IMR-90 (cell line): ENCODE measurements at regions not wholly inside any gene's neighbourhood (a gene's known extent, or its start where the extent isn't known, plus 50 kb on each side); places are given as distances from the start of the nearest gene placed in this dataset.

Source experiments
- ATAC-seq: fragments of 200-7000 bp; cut with Tn5 transposase; 2 replicates; pipeline ENCODE4 v1.9.1; 2020; ENCODE audit warnings: low read depth, mild to moderate bottlenecking, moderate library complexity
- BruUV-seq: library from RNA; stranded (reverse); fragments of 400-500 nt; replicated peaks from 2 replicates; lab custom pipeline; 2021; lab: Mats Ljungman, UMichigan
- CTCF ChIA-PET: fragments of 300-600 bp; formaldehyde crosslinking; extraction: SDS; loops from one replicate; lab custom pipeline; 2021; ENCODE audit warnings: antibody characterized with exemption; lab: Yijun Ruan, JAX
- POLR2A ChIA-PET: fragments of 300-600 bp; sonication (Branson Sonifier 250); formaldehyde crosslinking; loops from one replicate; lab custom pipeline; 2022; ENCODE audit warnings: antibody characterized with exemption; ENCODE audit not compliant: unreplicated experiment; lab: Charles Lee
- DNase-seq: peaks from one replicate; pipeline ENCODE4 v3.0.0; 2013
- H2AFZ ChIP-seq: replicated peaks from 2 replicates; pipeline ENCODE3; 2013; ENCODE audit warnings: low read length, mild to moderate bottlenecking; ENCODE audit not compliant: poor library complexity
- H2AK5ac ChIP-seq: 2 replicates; pipeline ENCODE4 v1.6.1; 2013; ENCODE audit warnings: low read depth, low read length, inconsistent platforms
- H2AK9ac ChIP-seq: replicated peaks from 2 replicates; pipeline ENCODE3; 2013; ENCODE audit warnings: mild to moderate bottlenecking, low read depth, low read length, moderate library complexity; ENCODE audit not compliant: poor library complexity
- H2BK120ac ChIP-seq: 2 replicates; pipeline ENCODE4 v1.6.1; 2013; ENCODE audit warnings: low read depth, low read length, inconsistent platforms
- H2BK15ac ChIP-seq: 3 replicates; pipeline ENCODE4 v1.6.1; 2013; ENCODE audit warnings: low read depth, low read length, inconsistent platforms
- H2BK20ac ChIP-seq: 2 replicates; pipeline ENCODE4 v1.6.1; 2013; ENCODE audit warnings: low read depth, mild to moderate bottlenecking, inconsistent platforms, low read length, moderate library complexity
- H2BK5ac ChIP-seq: 2 replicates; pipeline ENCODE4 v1.6.1; 2013; ENCODE audit warnings: mild to moderate bottlenecking, low read depth, low read length, inconsistent platforms; ENCODE audit not compliant: poor library complexity, severe bottlenecking
- H3K14ac ChIP-seq: replicated peaks from 2 replicates; pipeline ENCODE4 v1.6.1; 2013; ENCODE audit warnings: low read depth, low read length, inconsistent platforms
- H3K18ac ChIP-seq: 2 replicates; pipeline ENCODE4 v1.6.1; 2013; ENCODE audit warnings: low read depth, low read length, control low read depth
- H3K23ac ChIP-seq: 2 replicates; pipeline ENCODE4 v1.6.1; 2013; ENCODE audit warnings: low read depth, low read length, inconsistent platforms
- H3K27ac ChIP-seq: 2 replicates; pipeline ENCODE4 v1.5.1; 2013; ENCODE audit warnings: mild to moderate bottlenecking, control low read depth, low read length; ENCODE audit not compliant: insufficient read depth
- H3K27me3 ChIP-seq: 2 replicates; pipeline ENCODE4 v1.6.1; 2013; ENCODE audit warnings: low read length; ENCODE audit not compliant: control insufficient read depth, insufficient read depth
- H3K36me3 ChIP-seq: 2 replicates; pipeline ENCODE4 v1.6.1; 2013; ENCODE audit warnings: low read length, mixed read lengths; ENCODE audit not compliant: control insufficient read depth, insufficient read depth
- H3K4ac ChIP-seq: 2 replicates; pipeline ENCODE4 v1.6.1; 2013; ENCODE audit warnings: low read depth, low read length, inconsistent platforms
- H3K4me1 ChIP-seq: 2 replicates; pipeline ENCODE4 v1.6.1; 2013; ENCODE audit warnings: low read length, mixed read lengths; ENCODE audit not compliant: control insufficient read depth, insufficient read depth
- H3K4me2 ChIP-seq: 2 replicates; pipeline ENCODE4 v1.6.1; 2013; ENCODE audit warnings: low read depth, mild to moderate bottlenecking, control low read depth, low read length, moderate library complexity
- H3K4me3 ChIP-seq: 2 replicates; pipeline ENCODE4 v1.5.1; 2013; ENCODE audit warnings: low read depth, mild to moderate bottlenecking, control low read depth, low read length, moderate library complexity; ENCODE audit not compliant: insufficient read depth
- H3K56ac ChIP-seq: 2 replicates; pipeline ENCODE4 v1.6.1; 2013; ENCODE audit warnings: low read length, inconsistent platforms; ENCODE audit not compliant: insufficient read depth; ENCODE audit errors: extremely low read depth
- H3K79me1 ChIP-seq, 2 experiments: 2 replicates each; pipeline ENCODE4 v1.6.1; 2013; ENCODE audit warnings: low read length in 2 of 2, inconsistent platforms in 1 of 2, low read depth in 1 of 2
- H3K9ac ChIP-seq: 2 replicates; pipeline ENCODE4 v1.6.1; 2013; ENCODE audit warnings: low read depth, low read length, control low read depth
- H3K9me1 ChIP-seq: 2 replicates; pipeline ENCODE4 v1.6.1; 2013; ENCODE audit warnings: low read length, inconsistent platforms; ENCODE audit not compliant: insufficient read depth
- H3K9me3 ChIP-seq: 2 replicates; pipeline ENCODE4 v1.6.1; 2013; ENCODE audit warnings: low read length; ENCODE audit not compliant: control insufficient read depth, insufficient read depth
- H4K20me1 ChIP-seq: 2 replicates; pipeline ENCODE4 v1.6.1; 2013; ENCODE audit warnings: low read length, inconsistent platforms; ENCODE audit not compliant: insufficient read depth
- H4K5ac ChIP-seq: 2 replicates; pipeline ENCODE4 v1.6.1; 2013; ENCODE audit warnings: mild to moderate bottlenecking, low read depth, low read length, control low read depth
- H4K8ac ChIP-seq, 2 experiments: 2 replicates each; pipeline ENCODE4 v1.6.1; 2013; ENCODE audit warnings: low read depth in 2 of 2, low read length in 2 of 2, control low read depth in 1 of 2, inconsistent platforms in 1 of 2
- H4K91ac ChIP-seq: 2 replicates; pipeline ENCODE4 v1.6.1; 2013; ENCODE audit warnings: low read depth, low read length, inconsistent platforms; ENCODE audit not compliant: insufficient read depth
- BHLHE40 ChIP-seq: fragments of 150-350 bp; IDR thresholded peaks from 2 replicates; pipeline ENCODE4 v1.6.1; 2016; ENCODE audit warnings: mild to moderate bottlenecking, low read depth, low read length
- CEBPB ChIP-seq: IDR thresholded peaks from 2 replicates; pipeline ENCODE4 v1.6.1; 2012; ENCODE audit warnings: low read depth, low read length, improper control_type of control experiment
- CTCF ChIP-seq: conservative IDR thresholded peaks from 2 replicates; pipeline ENCODE4 v1.5.1; 2012; ENCODE audit warnings: mild to moderate bottlenecking, low read depth, low read length, improper control_type of control experiment
- ELK1 ChIP-seq: fragments of 150-350 bp; IDR thresholded peaks from 2 replicates; pipeline ENCODE4 v1.6.1; 2016; ENCODE audit warnings: low read depth, mild to moderate bottlenecking, low read length, moderate library complexity, borderline replicate concordance
- MAZ ChIP-seq: IDR thresholded peaks from 2 replicates; pipeline ENCODE4 v1.6.1; 2012; ENCODE audit warnings: low read depth, mild to moderate bottlenecking, low read length, improper control_type of control experiment, moderate library complexity, borderline replicate concordance
- POLR2A ChIP-seq: IDR thresholded peaks from 2 replicates; pipeline ENCODE4 v1.6.1; 2012; ENCODE audit warnings: mild to moderate bottlenecking, low read depth, low read length
- RAD21 ChIP-seq: IDR thresholded peaks from 2 replicates; pipeline ENCODE4 v1.6.1; 2012; ENCODE audit warnings: low read length, improper control_type of control experiment
- RCOR1 ChIP-seq: IDR thresholded peaks from 2 replicates; pipeline ENCODE4 v1.6.1; 2012; ENCODE audit warnings: mild to moderate bottlenecking, low read length, improper control_type of control experiment; ENCODE audit not compliant: insufficient replicate concordance
- RFX5 ChIP-seq: IDR thresholded peaks from 2 replicates; pipeline ENCODE4 v1.8.0; 2012; ENCODE audit warnings: low read depth, mild to moderate bottlenecking, low read length, moderate library complexity
- SMC3 ChIP-seq: fragments of 150-350 bp; IDR thresholded peaks from 2 replicates; pipeline ENCODE4 v1.6.1; 2016; ENCODE audit warnings: low read depth, mild to moderate bottlenecking, antibody characterized with exemption, low read length, moderate library complexity
- USF2 ChIP-seq: fragments of 150-350 bp; IDR thresholded peaks from 2 replicates; pipeline ENCODE4 v1.6.1; 2017; ENCODE audit warnings: mild to moderate bottlenecking, antibody characterized with exemption, low read length, low read depth
- WGBS, 2 experiments: methylation state at CpG; one replicate each; pipeline versions ENCODE4 v1.1.5 to v1.1.7; 2013; ENCODE audit warnings: missing lambda C conversion rate in 2 of 2; ENCODE audit not compliant: insufficient read length in 1 of 2; ENCODE audit errors: extremely low coverage in 2 of 2; 5-methylcytosine and 5-hydroxymethylcytosine counted together
- dilution Hi-C: fragments of 300-500 bp; cut with HindIII; formaldehyde crosslinking; loops from one replicate; pipeline ENCODE4 v1.14.3; 2018; ENCODE audit warnings: low sequenced_read_pairs; ENCODE audit not compliant: unreplicated experiment
- in situ Hi-C: fragments of 300-500 bp; cut with MboI; formaldehyde crosslinking; loops from 3 replicates; pipeline ENCODE4 v1.14.3; 2019; ENCODE audit warnings: low sequenced_read_pairs, inconsistent platforms, mixed read lengths
- intact Hi-C: fragments of 100-400 bp; cut with micrococcal nuclease; formaldehyde crosslinking; loops from 2 replicates; pipeline ENCODE4 v1.10.0; 2022

- dilution Hi-C loops, result no loop called here
- no TSS peak for BruUV-seq
- H2BK15ac ChIP-seq, result no peak overlapping the region
- no peaks in the 10 kb centered on the region for H3K9me1 ChIP-seq
- H4K20me1 ChIP-seq, result no peaks in the 10 kb centered on the region
- no CpG with 5 or more reads among the region's 4 CpGs for WGBS, 2 experiments
- peaks cover 15% of the 10 kb centered on the region for H3K9me3 ChIP-seq
- no peaks in the 10 kb centered on the region for H3K4me1 ChIP-seq
- no peak overlapping the region for H3K14ac ChIP-seq
- H2AFZ ChIP-seq, result no peak overlapping the region
- no peak overlapping the region for H4K5ac ChIP-seq
- H2BK120ac ChIP-seq, result no peak overlapping the region
- H2AK5ac ChIP-seq, result no peak overlapping the region
- no peak overlapping the region for H3K4ac ChIP-seq
- no peak overlapping the region for H4K8ac ChIP-seq
- H3K36me3 ChIP-seq, result no peaks in the 10 kb centered on the region
- ChIA-PET POLR2A (no interaction called here), CTCF (no interaction called here)
- H3K4me2 ChIP-seq, result no peak overlapping the region
- no peak overlapping the region for H3K27ac ChIP-seq
- no peak for TF ChIP-seq POLR2A
- TF ChIP-seq RAD21, result no peak
- TF ChIP-seq CEBPB, result no peak
- TF ChIP-seq CTCF, result no peak
- no peak for TF ChIP-seq MAZ
- TF ChIP-seq RFX5, result no peak
- no peak for TF ChIP-seq ELK1
- TF ChIP-seq BHLHE40, result no peak
- TF ChIP-seq SMC3, result no peak
- TF ChIP-seq USF2, result no peak
- no peak for TF ChIP-seq RCOR1
- H3K23ac ChIP-seq, result no peak overlapping the region
- H4K91ac ChIP-seq, result no peak overlapping the region
- no peak overlapping the region for H3K4me3 ChIP-seq
- H3K18ac ChIP-seq, result no peak overlapping the region
- no peak overlapping the region for H3K56ac ChIP-seq
- intact Hi-C loops, result no loop called here
- ATAC-seq (no peak), DNase-seq (no peak)
- no peak overlapping the region for H2BK20ac ChIP-seq
- no peaks in the 10 kb centered on the region for H3K79me1 ChIP-seq
- no peak overlapping the region for H2BK5ac ChIP-seq
- in situ Hi-C loops, result no loop called here
- no peaks in the 10 kb centered on the region for H3K27me3 ChIP-seq
- H2AK9ac ChIP-seq, result no peak overlapping the region
- H3K9ac ChIP-seq, result no peak overlapping the region
Measured at GRCh38 chr12:126704609-126705008, 1562.4 kb upstream of the TMEM132C start.
